Loucy (cell line): ENCODE measurements at regions not wholly inside any gene's neighbourhood (a gene's known extent, or its start where the extent isn't known, plus 50 kb on each side); places are given as distances from the start of the nearest gene placed in this dataset.

Experiments used
- H2AFZ ChIP-seq: fragments of 200-600 bp; sonication (generic); 2 replicates; pipeline ENCODE4 v1.6.0; 2016; ENCODE audit warnings: antibody characterized with exemption, mild to moderate bottlenecking, low read length, moderate library complexity
- H3F3A ChIP-seq: fragments of 200-600 bp; 2 replicates; pipeline ENCODE4 v1.6.0; 2016; ENCODE audit warnings: antibody characterized with exemption, low read depth, mild to moderate bottlenecking
- H3K27me3 ChIP-seq: fragments of 200-600 bp; sonication (generic); 2 replicates; pipeline ENCODE4 v1.6.1; 2014; ENCODE audit warnings: low read length, mild to moderate bottlenecking; ENCODE audit not compliant: insufficient read depth, poor library complexity, severe bottlenecking
- H3K36me3 ChIP-seq: fragments of 200-600 bp; sonication (generic); 2 replicates; pipeline ENCODE4 v1.6.1; 2016; ENCODE audit warnings: low read length; ENCODE audit not compliant: insufficient read depth
- H3K4me1 ChIP-seq: fragments of 200-600 bp; sonication (generic); 2 replicates; pipeline ENCODE4 v1.5.1; 2014; ENCODE audit warnings: low read length, mild to moderate bottlenecking; ENCODE audit not compliant: insufficient read depth, poor library complexity, severe bottlenecking
- H3K4me2 ChIP-seq: fragments of 200-600 bp; sonication (generic); 2 replicates; pipeline ENCODE4 v1.6.0; 2014; ENCODE audit warnings: antibody characterized with exemption, low read length, low read depth, mild to moderate bottlenecking; ENCODE audit not compliant: poor library complexity, severe bottlenecking
- H3K4me3 ChIP-seq: fragments of 200-600 bp; sonication (generic); 2 replicates; pipeline ENCODE4 v1.5.1; 2014; ENCODE audit warnings: low read length, mild to moderate bottlenecking, mixed read lengths; ENCODE audit not compliant: poor library complexity, severe bottlenecking
- H3K79me2 ChIP-seq: fragments of 200-600 bp; sonication (generic); 2 replicates; pipeline ENCODE4 v1.6.1; 2014; ENCODE audit warnings: low read length; ENCODE audit not compliant: insufficient read depth
- H3K9ac ChIP-seq: fragments of 200-600 bp; sonication (generic); 2 replicates; pipeline ENCODE4 v1.6.0; 2014; ENCODE audit warnings: mild to moderate bottlenecking, low read depth, low read length, moderate library complexity; ENCODE audit not compliant: poor library complexity, severe bottlenecking
- H3K9me2 ChIP-seq: fragments of 200-600 bp; sonication (generic); replicated peaks from 2 replicates; pipeline ENCODE4 v1.6.1; 2016; ENCODE audit warnings: low read depth, low read length, mixed read lengths
- H3K9me3 ChIP-seq: fragments of 200-600 bp; sonication (generic); 2 replicates; pipeline ENCODE4 v1.6.1; 2014; ENCODE audit warnings: mild to moderate bottlenecking, antibody characterized with exemption, low read length, low read depth; ENCODE audit not compliant: insufficient read depth
- H4K20me1 ChIP-seq: fragments of 200-600 bp; sonication (generic); 2 replicates; pipeline ENCODE4 v1.6.0; 2014; ENCODE audit warnings: antibody characterized with exemption, low read length, mild to moderate bottlenecking; ENCODE audit not compliant: insufficient read depth, poor library complexity, severe bottlenecking
- EZH2phosphoT487 ChIP-seq: fragments of 200-600 bp; IDR thresholded peaks from 2 replicates; pipeline ENCODE4 v1.6.1; 2018; ENCODE audit warnings: antibody characterized with exemption, mild to moderate bottlenecking, moderate library complexity, borderline replicate concordance
- TF ChIP-seq, protein P1 (sequence below): fragments of 200-600 bp; sonication (generic); conservative IDR thresholded peaks from 2 replicates; pipeline ENCODE4 v1.5.1; 2014; ENCODE audit warnings: mild to moderate bottlenecking, antibody characterized with exemption, low read length

DNA sequence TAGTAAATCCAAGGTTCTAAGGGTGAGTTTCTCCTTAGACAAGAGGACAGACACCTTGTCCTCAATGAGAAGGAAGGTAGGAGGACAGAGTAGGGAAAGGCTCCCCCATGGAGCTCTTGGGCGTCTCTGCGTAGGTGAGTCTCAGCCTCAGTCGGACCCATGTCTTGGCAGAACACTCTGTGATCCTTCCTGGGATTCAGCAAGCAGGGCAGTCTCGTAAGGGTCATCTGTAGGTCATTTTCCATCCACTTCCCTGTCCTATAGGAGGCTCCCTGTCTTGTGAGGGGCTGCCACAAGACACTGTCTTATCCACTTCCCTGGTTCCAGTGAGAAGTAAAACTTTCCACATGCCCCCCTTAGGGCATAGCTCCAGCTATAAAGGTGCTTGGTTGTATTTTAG, 122.6 kb upstream of the TWIST2 start:
- TF ChIP-seq EZH2phosphoT487, result no peak
- TF ChIP-seq, protein P1, sequence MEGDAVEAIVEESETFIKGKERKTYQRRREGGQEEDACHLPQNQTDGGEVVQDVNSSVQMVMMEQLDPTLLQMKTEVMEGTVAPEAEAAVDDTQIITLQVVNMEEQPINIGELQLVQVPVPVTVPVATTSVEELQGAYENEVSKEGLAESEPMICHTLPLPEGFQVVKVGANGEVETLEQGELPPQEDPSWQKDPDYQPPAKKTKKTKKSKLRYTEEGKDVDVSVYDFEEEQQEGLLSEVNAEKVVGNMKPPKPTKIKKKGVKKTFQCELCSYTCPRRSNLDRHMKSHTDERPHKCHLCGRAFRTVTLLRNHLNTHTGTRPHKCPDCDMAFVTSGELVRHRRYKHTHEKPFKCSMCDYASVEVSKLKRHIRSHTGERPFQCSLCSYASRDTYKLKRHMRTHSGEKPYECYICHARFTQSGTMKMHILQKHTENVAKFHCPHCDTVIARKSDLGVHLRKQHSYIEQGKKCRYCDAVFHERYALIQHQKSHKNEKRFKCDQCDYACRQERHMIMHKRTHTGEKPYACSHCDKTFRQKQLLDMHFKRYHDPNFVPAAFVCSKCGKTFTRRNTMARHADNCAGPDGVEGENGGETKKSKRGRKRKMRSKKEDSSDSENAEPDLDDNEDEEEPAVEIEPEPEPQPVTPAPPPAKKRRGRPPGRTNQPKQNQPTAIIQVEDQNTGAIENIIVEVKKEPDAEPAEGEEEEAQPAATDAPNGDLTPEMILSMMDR, result no peak
- H3K79me2 ChIP-seq, result no peaks in the 10 kb centered on the region
- no peaks in the 10 kb centered on the region for H3K9me2 ChIP-seq
- H4K20me1 ChIP-seq, result no peaks in the 10 kb centered on the region
- no peak overlapping the region for H3K9ac ChIP-seq
- H2AFZ ChIP-seq, result no peak overlapping the region
- H3F3A ChIP-seq, result no peaks in the 10 kb centered on the region
- H3K4me3 ChIP-seq, result no peak overlapping the region
- H3K4me2 ChIP-seq, result no peak overlapping the region
- H3K9me3 ChIP-seq, result no peaks in the 10 kb centered on the region
- no peaks in the 10 kb centered on the region for H3K4me1 ChIP-seq
- no peaks in the 10 kb centered on the region for H3K36me3 ChIP-seq
- H3K27me3 ChIP-seq, result no peaks in the 10 kb centered on the region

DNA sequence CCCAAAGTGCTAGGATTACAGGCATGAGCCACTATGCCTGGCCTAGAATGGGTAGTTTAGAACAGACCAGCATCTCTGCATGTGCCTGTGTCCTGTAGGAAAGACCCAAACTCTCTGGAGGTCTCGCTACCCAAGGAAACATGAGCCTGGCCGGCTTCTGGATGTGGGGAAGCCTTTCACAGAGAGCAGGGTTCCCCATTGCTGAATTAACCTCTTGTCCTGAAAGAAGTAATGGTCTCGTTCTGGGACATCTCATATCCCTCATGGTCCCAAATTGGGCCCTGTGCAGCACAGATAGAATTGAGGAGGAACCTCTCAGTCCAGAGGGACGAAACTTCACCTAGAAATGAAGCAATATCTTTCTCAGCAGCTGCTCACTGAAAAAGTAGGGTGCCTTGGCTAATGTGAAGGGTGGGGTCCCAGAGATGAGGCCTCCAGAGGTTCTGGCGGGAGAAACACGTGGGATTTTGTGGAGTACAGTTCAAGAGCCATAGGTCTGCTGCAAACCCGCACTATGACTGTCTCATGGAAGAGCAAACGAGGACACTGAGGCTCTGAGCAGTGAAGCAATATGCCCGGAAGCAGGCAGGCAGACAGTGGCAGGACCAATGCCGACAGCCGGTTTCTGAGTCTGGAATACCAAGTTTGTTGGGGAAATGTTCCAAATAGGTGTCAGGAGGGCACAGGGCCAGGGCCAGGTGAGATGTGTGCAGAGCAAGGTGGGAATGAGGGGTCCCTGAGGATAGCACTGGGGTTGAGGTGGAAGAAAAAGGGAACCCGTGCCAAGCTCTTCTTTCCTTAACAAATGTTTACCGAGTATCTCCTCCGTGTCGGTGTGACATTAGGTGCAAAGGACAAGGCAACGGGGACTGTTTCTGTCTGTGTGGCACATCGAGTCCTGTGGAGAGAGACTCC, 121.0 kb upstream of the TWIST2 start:
- no peaks in the 10 kb centered on the region for H3F3A ChIP-seq

DNA sequence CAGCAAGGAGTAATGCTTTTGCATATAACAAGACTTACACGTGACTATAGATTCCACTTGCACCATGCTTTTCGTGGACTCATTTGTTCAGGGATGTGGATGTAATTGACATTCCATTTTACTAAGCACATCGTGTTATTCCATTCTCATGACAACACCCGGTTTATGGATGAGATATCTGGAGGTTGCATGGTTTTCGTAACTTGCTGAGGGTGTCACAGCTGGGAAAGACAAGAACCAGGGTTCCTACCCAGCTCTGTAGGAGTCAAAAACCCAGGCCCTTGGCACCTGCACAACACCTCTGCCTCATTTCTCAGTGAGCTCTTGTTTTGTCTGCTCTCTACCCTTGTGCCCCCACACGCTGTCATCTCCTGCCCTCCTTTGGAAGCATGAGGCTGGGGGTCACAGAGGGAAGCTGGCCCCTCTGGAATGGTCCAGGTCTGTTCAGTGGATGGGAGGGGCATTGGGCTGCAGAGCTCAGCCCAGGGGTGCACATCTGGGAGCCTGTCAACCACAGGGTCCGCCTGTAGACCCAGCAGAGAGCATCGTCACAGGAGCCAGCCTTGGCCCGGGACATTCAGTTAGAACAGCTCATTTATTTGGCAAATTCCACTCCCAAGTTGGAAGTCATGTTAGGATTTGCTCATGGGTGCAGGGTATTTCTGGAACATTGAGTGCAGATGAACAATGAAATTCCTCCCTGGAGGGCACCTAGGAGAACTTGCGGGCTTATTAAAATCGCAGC, 120.1 kb upstream of the TWIST2 start:
- no peaks in the 10 kb centered on the region for H3K9me3 ChIP-seq
- TF ChIP-seq, protein P1, result no peak
- TF ChIP-seq EZH2phosphoT487, result no peak
- no peaks in the 10 kb centered on the region for H3K4me1 ChIP-seq
- H3F3A ChIP-seq, result no peaks in the 10 kb centered on the region
- no peak overlapping the region for H2AFZ ChIP-seq
- H3K27me3 ChIP-seq, result no peaks in the 10 kb centered on the region
- no peaks in the 10 kb centered on the region for H4K20me1 ChIP-seq
- H3K79me2 ChIP-seq, result no peaks in the 10 kb centered on the region
- no peaks in the 10 kb centered on the region for H3K9me2 ChIP-seq
- no peak overlapping the region for H3K4me2 ChIP-seq
- H3K9ac ChIP-seq, result no peak overlapping the region
- no peaks in the 10 kb centered on the region for H3K36me3 ChIP-seq
- no peak overlapping the region for H3K4me3 ChIP-seq

More for the DNA sequence above, 121.0 kb upstream of the TWIST2 start:
- Histone ChIP-seq H3K4me2 (no peak overlapping the region), H3K9me3 (no peaks in the 10 kb centered on the region), H3K27me3 (no peaks in the 10 kb centered on the region), H4K20me1 (no peaks in the 10 kb centered on the region), H3K9ac (no peak overlapping the region), H3K36me3 (no peaks in the 10 kb centered on the region), H3K4me1 (no peaks in the 10 kb centered on the region), H3K4me3 (no peak overlapping the region), H3K9me2 (no peaks in the 10 kb centered on the region), H2AFZ (no peak overlapping the region), H3K79me2 (no peaks in the 10 kb centered on the region)
- TF ChIP-seq EZH2phosphoT487, result no peak
- TF ChIP-seq, protein P1, result no peak
